GM12872 (cell line): ENCODE measurements at regions not wholly inside any gene's neighbourhood (a gene's known extent, or its start where the extent isn't known, plus 50 kb on each side); places are given as distances from the start of the nearest gene placed in this dataset.

ENCODE experiments used
- TF ChIP-seq, protein P1 (sequence below): IDR thresholded peaks from 3 replicates; pipeline ENCODE4 v1.5.1; 2011; ENCODE audit warnings: low read depth, mild to moderate bottlenecking, low read length, moderate library complexity; ENCODE audit not compliant: insufficient read depth

DNA sequence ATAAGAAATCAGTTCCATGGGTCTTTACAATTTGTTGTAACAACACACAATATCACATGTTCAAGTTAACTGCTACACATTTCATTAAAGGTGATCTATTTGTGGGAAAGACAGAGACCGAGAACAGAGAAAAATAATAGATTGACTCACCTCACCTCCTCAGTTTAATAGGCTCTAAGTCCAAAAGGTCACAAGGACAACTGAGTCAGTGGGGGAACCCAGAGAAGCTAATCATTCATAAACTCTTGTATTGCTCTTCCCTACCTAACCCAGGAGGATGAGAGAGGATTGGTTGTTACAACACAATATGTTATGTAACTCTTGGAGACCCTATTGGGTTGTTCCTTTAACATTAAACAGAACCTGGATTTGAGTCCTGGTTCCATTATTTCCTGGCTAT is 72.2 kb upstream of the CRY1 start:
- TF ChIP-seq, protein P1, sequence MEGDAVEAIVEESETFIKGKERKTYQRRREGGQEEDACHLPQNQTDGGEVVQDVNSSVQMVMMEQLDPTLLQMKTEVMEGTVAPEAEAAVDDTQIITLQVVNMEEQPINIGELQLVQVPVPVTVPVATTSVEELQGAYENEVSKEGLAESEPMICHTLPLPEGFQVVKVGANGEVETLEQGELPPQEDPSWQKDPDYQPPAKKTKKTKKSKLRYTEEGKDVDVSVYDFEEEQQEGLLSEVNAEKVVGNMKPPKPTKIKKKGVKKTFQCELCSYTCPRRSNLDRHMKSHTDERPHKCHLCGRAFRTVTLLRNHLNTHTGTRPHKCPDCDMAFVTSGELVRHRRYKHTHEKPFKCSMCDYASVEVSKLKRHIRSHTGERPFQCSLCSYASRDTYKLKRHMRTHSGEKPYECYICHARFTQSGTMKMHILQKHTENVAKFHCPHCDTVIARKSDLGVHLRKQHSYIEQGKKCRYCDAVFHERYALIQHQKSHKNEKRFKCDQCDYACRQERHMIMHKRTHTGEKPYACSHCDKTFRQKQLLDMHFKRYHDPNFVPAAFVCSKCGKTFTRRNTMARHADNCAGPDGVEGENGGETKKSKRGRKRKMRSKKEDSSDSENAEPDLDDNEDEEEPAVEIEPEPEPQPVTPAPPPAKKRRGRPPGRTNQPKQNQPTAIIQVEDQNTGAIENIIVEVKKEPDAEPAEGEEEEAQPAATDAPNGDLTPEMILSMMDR: no peak

DNA sequence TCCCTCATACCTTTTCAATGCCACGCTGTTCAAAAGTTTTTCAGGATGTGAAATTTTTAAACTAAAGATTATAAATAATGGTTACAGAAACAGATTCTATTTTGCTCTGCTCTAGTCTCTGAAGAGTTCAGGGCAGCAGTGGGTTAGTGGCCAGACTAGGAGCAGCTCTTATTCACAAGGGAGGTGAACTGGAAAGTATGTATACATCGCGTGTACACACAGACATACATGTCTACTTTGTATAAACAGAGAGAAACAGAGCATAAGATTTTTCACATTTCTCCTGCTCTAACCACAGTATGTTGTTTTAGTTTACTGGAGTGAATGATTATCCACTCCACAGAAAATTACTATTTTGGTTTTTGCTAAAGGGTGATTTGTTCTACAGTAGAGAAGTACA is 74.4 kb upstream of the CRY1 start:
- TF ChIP-seq, protein P1: no peak

DNA sequence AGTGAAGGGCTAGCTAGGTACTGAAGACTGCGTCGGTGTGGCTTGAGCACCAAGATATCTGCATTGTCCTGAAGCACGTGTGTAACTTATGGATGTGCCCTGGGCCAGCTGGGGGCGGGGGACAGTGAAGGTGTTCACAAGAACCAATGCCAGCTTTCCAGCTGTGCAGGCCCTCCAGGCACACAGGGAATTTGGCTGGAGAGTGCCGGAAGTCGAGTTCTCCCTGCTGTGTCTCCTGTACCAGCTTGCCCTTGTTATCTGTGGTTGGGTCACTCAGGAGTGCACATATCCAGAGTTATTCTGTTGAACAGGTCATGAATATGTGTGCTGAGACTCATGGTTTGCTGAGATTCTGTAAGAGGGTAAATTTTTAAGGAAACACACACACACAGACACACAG is 75.9 kb upstream of the CRY1 start:
- TF ChIP-seq, protein P1: no peak

DNA sequence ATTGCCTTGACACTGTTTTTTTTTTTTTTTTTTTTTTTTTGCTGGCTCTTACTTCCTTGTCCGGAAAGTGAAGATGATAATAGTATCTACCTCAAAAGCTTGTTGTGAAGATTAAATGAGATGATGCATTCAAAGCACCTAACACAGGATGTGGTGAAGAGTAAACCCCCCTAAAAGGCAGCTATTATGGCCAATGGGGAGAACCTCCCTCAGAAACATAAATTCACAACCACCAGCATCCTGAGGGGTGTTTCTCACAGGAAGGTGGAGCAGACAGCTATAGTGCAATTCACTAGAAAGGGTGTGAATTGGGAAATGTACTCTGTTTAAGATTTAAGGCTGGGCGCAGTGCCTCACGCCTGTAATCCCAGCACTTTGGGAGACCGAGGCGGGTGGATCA is 85.4 kb upstream of the CRY1 start:
- TF ChIP-seq, protein P1: no peak

DNA sequence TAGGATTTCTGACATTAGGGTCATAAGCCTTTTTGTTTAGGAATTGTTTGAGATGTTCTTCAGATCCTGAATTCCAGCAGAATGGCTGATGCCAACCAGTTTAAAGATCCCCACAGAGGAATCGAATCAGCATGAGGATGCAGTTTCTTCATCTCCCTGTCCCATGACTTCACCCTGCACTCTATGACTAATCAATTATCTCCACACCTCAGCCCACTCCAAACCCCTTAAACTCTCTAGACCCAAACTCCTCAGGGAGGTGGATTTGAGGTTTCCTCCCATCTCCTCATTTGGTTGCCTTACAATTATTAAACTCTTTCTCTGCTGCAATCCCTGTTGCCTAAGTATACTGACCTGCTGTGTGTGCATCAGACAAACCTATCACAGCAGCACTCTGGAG is 86.5 kb upstream of the CRY1 start:
- TF ChIP-seq, protein P1: no peak

DNA sequence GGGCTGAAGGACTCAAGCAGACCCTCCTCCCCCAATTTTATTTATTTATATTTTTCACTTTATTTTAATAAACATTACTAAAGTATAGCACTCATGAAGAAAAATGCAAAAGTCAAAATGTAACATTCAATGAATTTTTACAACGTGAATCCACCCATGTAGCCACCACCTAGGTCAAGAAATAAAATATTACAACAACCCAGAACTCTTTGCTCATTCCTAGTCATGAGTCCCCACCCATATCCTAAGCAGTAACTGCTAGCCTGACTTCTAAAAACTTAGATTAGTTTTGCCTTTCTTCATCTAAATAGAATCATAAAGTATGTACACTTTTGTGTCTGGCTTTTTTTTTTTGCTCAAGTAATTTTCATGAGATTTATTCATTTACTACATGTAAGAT is 86.9 kb upstream of the CRY1 start:
- TF ChIP-seq, protein P1: no peak

DNA sequence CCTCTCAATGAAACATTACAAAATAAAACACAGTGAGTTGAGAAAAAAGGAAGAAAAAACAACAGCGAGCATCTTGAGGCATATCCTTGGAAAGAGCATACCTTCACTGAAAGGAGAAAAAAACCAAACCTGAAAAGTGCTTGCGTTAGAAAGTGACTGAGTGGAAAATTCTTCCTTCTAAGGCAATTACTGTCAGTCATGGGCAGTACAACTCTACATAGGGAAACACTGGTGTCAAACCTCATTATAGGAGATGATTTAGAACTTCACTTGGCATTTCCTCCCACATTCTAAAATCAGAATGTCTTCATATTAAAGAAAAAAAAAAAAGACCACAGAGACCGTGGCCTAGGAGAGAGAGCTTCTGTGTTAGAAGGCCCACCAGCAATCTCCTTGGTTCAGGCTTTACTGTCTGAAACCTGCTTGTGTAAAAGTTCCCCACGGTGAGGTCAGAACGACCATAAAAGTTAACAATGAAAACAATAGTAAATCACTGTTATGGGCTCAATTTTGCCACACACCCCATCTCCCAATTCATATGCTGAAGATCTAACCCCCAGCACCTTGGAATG is 91.1 kb upstream of the CRY1 start:
- TF ChIP-seq, protein P1: no peak
